Tibial nerve (tissue), 4 donors: ENCODE measurements at regions not wholly inside any gene's neighbourhood (a gene's known extent, or its start where the extent isn't known, plus 50 kb on each side); places are given as distances from the start of the nearest gene placed in this dataset.

ENCODE experiments used
- CTCF ChIP-seq, 5 experiments: fragments of 200-600 bp in 3 of 5; fragments of 450-650 bp in 2 of 5; sonication (generic) in 3 of 5; IDR thresholded peaks; one replicate each; pipeline ENCODE4 v1.5.1; 2016 to 2019; ENCODE audit warnings: antibody characterized with exemption in 5 of 5, mild to moderate bottlenecking in 3 of 5, moderate library complexity in 2 of 5
- EP300 ChIP-seq, 2 donors: sonication (generic); formaldehyde crosslinking; IDR thresholded peaks; one replicate each; pipeline ENCODE4 v1.6.1; 2017; ENCODE audit warnings: antibody characterized with exemption in 2 of 2, mild to moderate bottlenecking in 1 of 2

- TF ChIP-seq CTCF (IDR thresholded peaks at IDR 0.05) (no peak), EP300 (IDR thresholded peaks at IDR 0.05) (no peak)
These were observed 252.5 kb downstream of the SEC14L1 start for GRCh38 chr17:77393274-77393600.
